Endothelial cell of umbilical vein (primary cell): ENCODE measurements at regions not wholly inside any gene's neighbourhood (a gene's known extent, or its start where the extent isn't known, plus 50 kb on each side); places are given as distances from the start of the nearest gene placed in this dataset.

ENCODE experiments used
- CTCF ChIP-seq, 2 donors: IDR thresholded peaks; 1 replicate in 1 of 2; 2 replicates in 1 of 2; pipeline ENCODE4 v1.5.1; 2011; ENCODE audit warnings: low read length in 2 of 2, mild to moderate bottlenecking in 2 of 2, moderate library complexity in 2 of 2, control low read depth in 1 of 2, inconsistent platforms in 1 of 2, low read depth in 1 of 2; ENCODE audit not compliant: insufficient read depth in 1 of 2; ENCODE audit errors: extremely low read depth in 1 of 2
- JUN ChIP-seq: IDR thresholded peaks from 2 replicates; pipeline ENCODE4 v1.6.1; 2011; ENCODE audit warnings: borderline replicate concordance, low read depth; ENCODE audit not compliant: insufficient read length, insufficient read depth
- POLR2A ChIP-seq: IDR thresholded peaks from 2 replicates; pipeline ENCODE4 v1.6.1; 2012; ENCODE audit warnings: low read depth, mild to moderate bottlenecking, control low read depth, low read length
- POLR2AphosphoS5 ChIP-seq: IDR thresholded peaks from 2 replicates; pipeline ENCODE4 v1.6.1; 2012; ENCODE audit warnings: low read depth, mild to moderate bottlenecking, control low read depth, low read length, moderate library complexity; ENCODE audit not compliant: insufficient read depth

GRCh38 chr2:41334159-41334558 is 713.7 kb upstream of the PKDCC start:
- no peak for TF ChIP-seq POLR2A
- no peak for TF ChIP-seq POLR2AphosphoS5
- TF ChIP-seq CTCF (IDR thresholded peaks at IDR 0.05; ENCODE audit: extremely low read depth in 1 of 2, insufficient read depth in 1 of 2, low read depth in 1 of 2, low read length in 2 of 2): no peak
- no peak for TF ChIP-seq JUN
